Astrocyte (in vitro differentiated cells and primary cell): ENCODE measurements at regions not wholly inside any gene's neighbourhood (a gene's known extent, or its start where the extent isn't known, plus 50 kb on each side); places are given as distances from the start of the nearest gene placed in this dataset.
A peak's percentile ranks its signal among the peaks of the same experiment; 100 is the strongest.

Experiments
- EZH2 ChIP-seq: IDR thresholded peaks from 2 replicates; pipeline ENCODE4 v1.6.1; 2012; ENCODE audit warnings: mild to moderate bottlenecking, low read length, inconsistent platforms; ENCODE audit not compliant: insufficient read depth
- TF ChIP-seq, protein P1 (sequence below): IDR thresholded peaks from 2 replicates; pipeline ENCODE4 v1.5.1; 2011; ENCODE audit warnings: low read depth, mild to moderate bottlenecking, inconsistent platforms, low read length, moderate library complexity; ENCODE audit not compliant: insufficient read depth

DNA sequence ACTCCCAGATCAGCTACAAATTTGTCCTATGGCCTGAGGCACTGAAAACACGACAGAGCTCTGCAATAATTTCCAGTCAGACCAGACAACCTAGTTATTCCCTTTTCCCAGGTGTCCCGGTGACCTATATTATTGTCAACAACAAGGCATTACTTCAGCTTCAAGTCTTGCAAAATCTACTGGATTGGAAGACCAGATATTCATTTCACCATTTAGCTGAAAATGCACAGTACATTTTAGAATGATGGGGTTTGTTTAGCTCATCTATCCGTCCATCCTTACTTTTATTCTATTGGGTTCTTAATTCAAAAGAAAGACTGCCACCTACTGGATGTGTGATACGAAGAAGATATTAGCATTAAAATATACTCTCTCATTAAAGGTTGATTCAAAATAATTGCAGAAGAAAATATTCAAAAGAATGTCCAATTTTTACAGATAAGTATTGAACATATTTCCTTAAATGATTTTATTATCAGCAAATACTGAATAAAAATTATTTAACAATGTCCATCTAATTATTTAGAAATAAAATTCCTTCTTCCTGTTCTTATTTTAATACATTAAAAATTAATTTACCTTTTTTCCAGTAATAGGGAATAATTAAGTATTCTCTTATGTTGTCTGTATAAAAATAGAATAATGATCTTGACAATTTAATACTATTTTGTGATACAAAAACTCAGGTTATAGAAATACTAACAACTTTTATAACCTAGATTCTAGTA is 244.9 kb upstream of the LRIG3 start:
- TF ChIP-seq, protein P1, sequence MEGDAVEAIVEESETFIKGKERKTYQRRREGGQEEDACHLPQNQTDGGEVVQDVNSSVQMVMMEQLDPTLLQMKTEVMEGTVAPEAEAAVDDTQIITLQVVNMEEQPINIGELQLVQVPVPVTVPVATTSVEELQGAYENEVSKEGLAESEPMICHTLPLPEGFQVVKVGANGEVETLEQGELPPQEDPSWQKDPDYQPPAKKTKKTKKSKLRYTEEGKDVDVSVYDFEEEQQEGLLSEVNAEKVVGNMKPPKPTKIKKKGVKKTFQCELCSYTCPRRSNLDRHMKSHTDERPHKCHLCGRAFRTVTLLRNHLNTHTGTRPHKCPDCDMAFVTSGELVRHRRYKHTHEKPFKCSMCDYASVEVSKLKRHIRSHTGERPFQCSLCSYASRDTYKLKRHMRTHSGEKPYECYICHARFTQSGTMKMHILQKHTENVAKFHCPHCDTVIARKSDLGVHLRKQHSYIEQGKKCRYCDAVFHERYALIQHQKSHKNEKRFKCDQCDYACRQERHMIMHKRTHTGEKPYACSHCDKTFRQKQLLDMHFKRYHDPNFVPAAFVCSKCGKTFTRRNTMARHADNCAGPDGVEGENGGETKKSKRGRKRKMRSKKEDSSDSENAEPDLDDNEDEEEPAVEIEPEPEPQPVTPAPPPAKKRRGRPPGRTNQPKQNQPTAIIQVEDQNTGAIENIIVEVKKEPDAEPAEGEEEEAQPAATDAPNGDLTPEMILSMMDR, result peak; percentile 50
- TF ChIP-seq EZH2, result no peak
